Stimulated activated effector memory CD8-positive, alpha-beta T cell treated with anti-CD3 and anti-CD28 coated beads, Interleukin-12 subunit alpha, Interleukin-12 subunit beta, amount 100 ng/mL, for 72 hours (primary cell): ENCODE measurements at regions not wholly inside any gene's neighbourhood (a gene's known extent, or its start where the extent isn't known, plus 50 kb on each side); places are given as distances from the start of the nearest gene placed in this dataset.

Experiments
- ATAC-seq: fragments of 150-1000 bp; cut with Tn5 transposase; 2 replicates; pipeline ENCODE4 v1.10.0; 2021
- DNase-seq, 2 donors: peaks; one replicate each; pipeline ENCODE4 v3.0.0; 2021 to 2022; ENCODE audit warnings: low spot score in 2 of 2
- H3K27ac Mint-ChIP-seq: one replicate; pipeline ENCODE4 v1.8.0; 2022; ENCODE audit warnings: mild to moderate bottlenecking, mixed read lengths
- H3K36me3 Mint-ChIP-seq: one replicate; pipeline ENCODE4 v1.8.0; 2022; ENCODE audit warnings: mild to moderate bottlenecking, mixed read lengths
- H3K4me1 Mint-ChIP-seq: one replicate; pipeline ENCODE4 v1.8.0; 2022; ENCODE audit warnings: mixed read lengths
- H3K4me3 Mint-ChIP-seq: one replicate; pipeline ENCODE4 v1.8.0; 2022; ENCODE audit warnings: mild to moderate bottlenecking, mixed read lengths
- H3K9me3 Mint-ChIP-seq: one replicate; pipeline ENCODE4 v1.8.0; 2022; ENCODE audit warnings: mixed read lengths

DNA sequence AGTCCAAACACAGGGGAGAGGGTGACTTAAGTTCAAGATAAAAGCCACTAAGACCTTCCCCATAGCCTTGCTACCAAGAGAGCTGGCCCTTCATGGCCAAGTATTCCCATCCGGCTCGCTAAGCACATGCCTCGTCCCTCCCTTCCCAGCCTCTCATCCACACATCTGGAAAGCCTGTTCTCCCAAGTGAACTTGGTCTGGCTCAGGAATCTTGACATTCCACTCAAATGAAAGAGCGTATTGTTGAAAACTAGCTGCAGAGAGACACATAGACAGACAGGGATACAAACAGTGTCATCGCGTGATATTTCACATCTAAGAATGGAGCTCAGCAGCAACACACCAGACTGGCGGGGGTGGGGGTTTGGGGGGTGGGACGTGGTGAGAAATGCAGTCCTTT, 182.8 kb upstream of the FOXQ1 start:
- Mint-ChIP-seq H3K4me1 (peaks cover 9% of the 10 kb centered on the region), H3K4me3 (no peak overlapping the region), H3K36me3 (no peaks in the 10 kb centered on the region), H3K9me3 (no peaks in the 10 kb centered on the region), H3K27ac (no peak overlapping the region)
- ATAC-seq (no peak), DNase-seq (no peak)

DNA sequence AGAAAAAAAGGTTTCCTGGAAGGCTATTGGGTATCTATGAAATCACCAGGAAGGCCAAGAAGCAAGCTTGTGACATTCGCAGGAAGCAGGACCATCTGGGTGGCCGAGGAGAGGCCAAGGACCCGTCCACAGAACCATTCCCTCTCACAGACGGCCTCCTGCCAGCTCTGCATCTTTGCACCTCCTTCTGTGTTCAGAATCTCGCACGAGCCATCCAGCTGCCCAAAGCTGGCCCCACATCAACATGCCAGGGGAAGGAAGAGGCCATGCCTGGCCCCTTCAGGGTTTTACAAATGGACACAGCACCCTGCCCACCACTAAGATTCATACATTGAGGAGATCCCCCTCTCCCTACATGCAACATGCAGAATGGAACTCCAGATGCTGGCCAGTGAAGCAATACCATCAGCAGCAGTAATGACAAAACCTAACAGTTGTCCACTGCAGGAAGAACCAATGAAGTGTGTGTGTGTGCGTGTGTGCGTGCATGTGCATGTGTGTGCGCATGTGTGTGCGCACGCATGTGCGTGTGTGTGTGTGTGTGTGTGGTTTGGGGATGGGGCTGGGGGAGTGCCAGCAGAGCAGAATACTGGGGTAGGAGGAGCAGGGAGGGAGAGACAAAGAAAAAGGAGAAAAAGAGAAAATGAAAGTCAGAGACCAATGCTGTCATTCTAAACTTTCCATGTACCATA, 184.2 kb upstream of the FOXQ1 start:
- peaks cover 2% of the 10 kb centered on the region for H3K9me3 Mint-ChIP-seq
- no peak overlapping the region for H3K27ac Mint-ChIP-seq
- H3K4me1 Mint-ChIP-seq: peaks cover 9% of the 10 kb centered on the region
- no peaks in the 10 kb centered on the region for H3K36me3 Mint-ChIP-seq
- no peak for DNase-seq
- ATAC-seq: no peak
- H3K4me3 Mint-ChIP-seq: no peak overlapping the region

DNA sequence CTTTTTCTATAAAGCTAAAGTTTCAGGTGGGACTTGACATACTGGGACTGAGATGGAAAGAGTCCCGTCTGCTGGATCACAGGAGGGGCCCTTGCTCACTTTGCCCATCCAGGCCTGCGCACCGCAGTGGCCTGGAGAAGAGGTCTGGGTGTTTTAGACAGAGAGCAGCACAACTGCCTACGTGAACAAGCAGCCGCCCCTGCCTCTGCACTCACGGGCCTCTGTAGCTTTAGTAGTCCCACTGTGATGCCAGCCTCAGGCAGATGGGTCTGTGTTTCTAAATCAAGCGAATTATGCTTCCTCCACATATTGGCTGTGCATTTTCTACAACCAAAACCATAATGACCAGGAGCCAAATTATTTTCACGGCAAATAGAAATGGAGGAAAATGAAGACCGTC, 184.8 kb upstream of the FOXQ1 start:
- no peak for ATAC-seq

DNA sequence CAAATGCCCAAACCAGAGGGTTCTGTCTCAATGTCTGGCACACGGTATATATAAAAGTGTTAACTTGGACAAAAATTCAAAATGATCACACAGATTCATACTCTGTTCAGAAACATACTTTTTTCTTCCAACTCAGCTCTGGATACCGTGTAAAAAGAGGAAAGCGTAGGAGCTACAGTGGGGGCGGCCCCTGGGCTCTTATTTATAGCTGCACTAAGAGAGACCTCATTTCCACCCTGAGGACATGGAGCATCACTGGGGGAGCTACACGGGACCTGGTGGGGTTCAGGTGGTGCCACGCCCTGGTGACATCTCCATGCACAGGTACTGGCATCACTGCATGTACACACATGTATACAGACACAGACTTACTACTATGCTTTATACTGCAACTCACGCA, 185.9 kb upstream of the FOXQ1 start:
- Mint-ChIP-seq H3K4me3 (no peak overlapping the region), H3K36me3 (no peaks in the 10 kb centered on the region), H3K27ac (no peak overlapping the region), H3K4me1 (peaks cover 9% of the 10 kb centered on the region), H3K9me3 (peaks cover 2% of the 10 kb centered on the region)
- ATAC-seq (no peak), DNase-seq (no peak)

More for the DNA sequence above, 184.8 kb upstream of the FOXQ1 start:
- peaks cover 9% of the 10 kb centered on the region for H3K4me1 Mint-ChIP-seq
- DNase-seq: no peak
- no peak overlapping the region for H3K4me3 Mint-ChIP-seq
- peaks cover 2% of the 10 kb centered on the region for H3K9me3 Mint-ChIP-seq
- H3K36me3 Mint-ChIP-seq: no peaks in the 10 kb centered on the region
- H3K27ac Mint-ChIP-seq: no peak overlapping the region

DNA sequence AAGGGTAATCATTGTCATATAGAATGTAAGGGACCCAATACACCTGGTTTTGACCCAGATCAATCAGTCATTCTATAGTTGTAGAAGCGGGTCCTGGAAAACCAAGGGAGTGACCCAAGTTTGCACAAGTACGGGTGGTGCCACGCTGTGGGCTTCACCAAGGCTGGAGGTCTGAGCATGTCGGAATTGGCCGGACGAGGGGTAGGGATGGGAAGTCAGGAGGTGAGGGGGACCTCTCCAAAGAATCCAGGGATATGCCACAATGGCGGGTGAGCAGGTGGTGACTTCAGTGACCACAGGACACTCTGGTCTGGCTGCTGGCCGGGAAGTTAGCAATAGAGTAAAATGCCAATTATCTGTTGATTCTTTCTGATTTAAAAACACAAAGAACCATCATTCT, 186.6 kb upstream of the FOXQ1 start:
- no peak for DNase-seq
- H3K36me3 Mint-ChIP-seq: no peaks in the 10 kb centered on the region
- no peak overlapping the region for H3K4me3 Mint-ChIP-seq
- peaks cover 2% of the 10 kb centered on the region for H3K9me3 Mint-ChIP-seq
- no peak overlapping the region for H3K27ac Mint-ChIP-seq
- peaks cover 9% of the 10 kb centered on the region for H3K4me1 Mint-ChIP-seq
- no peak for ATAC-seq

DNA sequence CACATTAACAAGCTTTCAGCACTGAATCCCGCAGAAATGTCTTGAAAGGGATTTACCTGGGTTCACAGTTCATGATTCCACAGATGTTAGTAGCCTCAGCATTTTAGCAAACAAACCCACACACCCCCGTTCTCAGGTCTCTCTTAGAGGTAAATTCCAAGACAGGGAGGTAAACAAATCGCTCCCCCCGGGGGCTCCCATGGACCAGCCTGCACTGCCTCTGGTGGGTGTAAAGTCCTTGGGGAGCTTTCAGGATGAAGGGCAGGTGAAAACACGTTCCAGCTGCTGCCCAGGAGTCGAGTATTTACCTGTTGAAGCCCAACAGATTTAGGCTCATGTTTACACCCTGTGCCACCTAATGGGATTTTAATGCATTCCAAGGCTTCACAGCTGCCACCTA, 187.0 kb upstream of the FOXQ1 start:
- peaks cover 9% of the 10 kb centered on the region for H3K4me1 Mint-ChIP-seq
- H3K4me3 Mint-ChIP-seq: no peak overlapping the region
- DNase-seq (no peak), ATAC-seq (no peak)
- no peak overlapping the region for H3K27ac Mint-ChIP-seq
- H3K9me3 Mint-ChIP-seq: peaks cover 2% of the 10 kb centered on the region
- no peaks in the 10 kb centered on the region for H3K36me3 Mint-ChIP-seq

DNA sequence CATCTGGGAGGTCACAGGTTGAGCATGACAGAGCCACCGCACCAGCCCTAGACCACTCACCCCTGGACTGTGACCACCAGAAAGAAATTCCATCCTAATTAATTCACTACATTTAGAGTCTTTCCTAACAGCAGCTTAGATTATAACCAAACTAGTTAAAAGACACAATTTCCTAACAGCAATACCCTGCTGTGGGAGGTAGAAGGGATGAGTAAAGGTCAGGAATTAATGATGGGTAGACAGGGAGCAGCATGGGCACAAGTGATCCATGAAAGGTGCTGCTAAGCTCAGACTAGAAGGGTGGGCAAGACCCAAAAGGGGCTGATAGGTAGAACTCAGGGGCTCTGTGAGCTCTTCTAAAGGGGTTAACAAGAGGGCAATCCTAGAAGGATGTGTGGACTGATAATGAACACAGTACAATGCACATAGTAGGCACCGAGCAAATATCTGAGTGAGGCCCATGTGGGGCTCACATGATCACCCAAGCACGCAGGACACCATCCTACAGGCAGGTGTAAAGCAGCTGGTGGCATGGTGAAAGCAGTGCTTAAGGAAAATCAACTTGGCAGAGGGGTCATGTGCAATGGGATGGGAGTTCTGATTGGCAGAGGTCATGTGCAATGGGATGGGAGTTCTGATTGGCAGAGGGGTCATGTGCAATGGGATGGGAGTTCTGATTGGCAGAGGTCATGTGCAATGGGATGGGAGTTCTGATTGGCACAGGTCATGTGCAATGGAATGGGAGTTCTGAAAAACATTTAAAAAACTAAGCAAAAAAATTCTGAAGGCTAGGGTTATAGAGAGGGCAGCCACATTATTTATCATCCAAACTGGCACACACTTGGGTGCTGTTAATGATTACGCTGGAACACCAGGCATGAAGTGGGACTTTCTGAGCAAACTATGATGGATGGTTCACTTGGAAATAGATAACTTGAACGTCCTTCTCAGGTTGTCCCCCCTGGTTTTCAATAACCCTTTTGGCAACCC, 188.2 kb upstream of the FOXQ1 start:
- Mint-ChIP-seq H3K4me3 (no peak overlapping the region), H3K36me3 (no peaks in the 10 kb centered on the region), H3K4me1 (peaks cover 9% of the 10 kb centered on the region), H3K9me3 (peaks cover 2% of the 10 kb centered on the region), H3K27ac (no peak overlapping the region)
- no peak for ATAC-seq
- DNase-seq: no peak

DNA sequence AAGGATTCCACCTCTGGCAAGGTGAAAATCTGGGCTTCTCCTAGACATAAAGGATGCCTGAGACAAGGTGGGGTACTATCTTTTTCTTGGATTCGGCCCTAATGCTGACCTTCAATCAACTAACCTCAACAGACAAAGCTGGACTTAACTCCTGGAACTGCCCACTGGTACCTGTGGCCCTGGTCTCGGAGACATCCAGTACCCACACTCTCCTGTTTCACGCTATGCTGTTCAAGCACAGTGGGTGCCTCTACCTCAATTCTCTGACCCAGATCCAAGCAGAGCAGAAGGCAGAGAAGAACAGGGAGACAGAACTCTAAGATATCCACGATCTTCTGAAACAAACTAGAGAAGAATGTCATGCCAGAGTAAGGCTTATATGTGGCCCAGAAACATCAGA, 189.8 kb upstream of the FOXQ1 start:
- Mint-ChIP-seq H3K27ac (no peak overlapping the region), H3K4me1 (no peaks in the 10 kb centered on the region), H3K4me3 (no peak overlapping the region), H3K36me3 (no peaks in the 10 kb centered on the region), H3K9me3 (peaks cover 2% of the 10 kb centered on the region)
- ATAC-seq (no peak), DNase-seq (no peak)

DNA sequence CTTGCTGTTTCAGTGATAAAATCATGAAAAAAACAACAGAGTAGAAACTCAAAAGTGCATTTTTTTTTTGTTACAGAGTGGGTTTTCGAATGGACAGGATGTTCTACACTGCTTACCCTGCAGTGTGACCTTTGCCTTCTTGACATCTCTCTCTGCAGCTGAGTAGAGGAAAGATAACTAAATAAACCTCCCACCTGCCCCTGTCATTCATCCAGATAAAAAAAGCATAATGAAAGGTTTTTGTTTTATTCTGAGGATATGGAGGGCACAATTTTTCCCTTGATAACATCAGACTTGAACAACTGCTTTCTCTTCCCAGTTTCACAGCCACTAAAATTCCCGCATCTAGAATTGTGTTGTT, 193.6 kb upstream of the FOXQ1 start:
- no peaks in the 10 kb centered on the region for H3K9me3 Mint-ChIP-seq

DNA sequence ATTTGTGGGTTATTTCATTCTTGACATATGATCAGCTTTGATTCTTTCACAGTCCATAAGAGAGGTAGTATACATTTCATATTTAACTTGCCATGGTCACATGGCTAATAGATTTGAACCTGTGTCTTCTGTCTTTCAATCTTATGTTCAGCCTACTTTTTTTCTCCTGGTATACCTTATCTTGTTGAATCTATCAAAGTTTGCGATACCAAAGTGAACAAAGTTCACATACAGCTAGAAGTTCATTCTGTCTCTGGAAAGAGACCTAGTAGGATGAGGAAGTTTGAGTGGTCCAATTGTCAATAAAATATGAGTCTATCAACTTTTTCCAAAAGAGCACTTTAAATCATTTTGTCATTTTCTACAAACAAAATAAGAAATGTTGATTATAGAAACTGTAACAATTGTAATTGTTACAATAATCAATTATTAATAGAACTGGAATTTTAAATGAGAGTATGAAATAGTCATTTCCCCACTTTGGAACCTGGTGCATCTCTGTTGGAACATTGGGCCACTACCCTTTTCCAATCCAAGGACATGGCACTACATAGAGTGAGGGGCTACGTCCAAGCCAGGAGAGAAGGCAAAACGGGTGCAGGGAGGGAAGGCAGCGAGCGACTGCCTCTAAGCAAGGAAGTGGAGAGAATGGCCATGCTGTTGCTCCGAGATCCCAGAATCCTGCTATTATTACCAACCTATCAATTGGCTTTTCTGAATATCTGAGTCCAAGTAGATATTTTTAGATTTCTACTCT, 194.2 kb upstream of the FOXQ1 start:
- no peaks in the 10 kb centered on the region for H3K4me1 Mint-ChIP-seq
- H3K9me3 Mint-ChIP-seq: no peaks in the 10 kb centered on the region
- no peak overlapping the region for H3K4me3 Mint-ChIP-seq
- no peak overlapping the region for H3K27ac Mint-ChIP-seq
- H3K36me3 Mint-ChIP-seq: no peaks in the 10 kb centered on the region
- ATAC-seq: no peak
- no peak for DNase-seq

More for the DNA sequence above, 193.6 kb upstream of the FOXQ1 start:
- H3K27ac Mint-ChIP-seq: no peak overlapping the region
- DNase-seq: no peak
- no peak for ATAC-seq
- no peaks in the 10 kb centered on the region for H3K36me3 Mint-ChIP-seq
- no peak overlapping the region for H3K4me3 Mint-ChIP-seq
- no peaks in the 10 kb centered on the region for H3K4me1 Mint-ChIP-seq

DNA sequence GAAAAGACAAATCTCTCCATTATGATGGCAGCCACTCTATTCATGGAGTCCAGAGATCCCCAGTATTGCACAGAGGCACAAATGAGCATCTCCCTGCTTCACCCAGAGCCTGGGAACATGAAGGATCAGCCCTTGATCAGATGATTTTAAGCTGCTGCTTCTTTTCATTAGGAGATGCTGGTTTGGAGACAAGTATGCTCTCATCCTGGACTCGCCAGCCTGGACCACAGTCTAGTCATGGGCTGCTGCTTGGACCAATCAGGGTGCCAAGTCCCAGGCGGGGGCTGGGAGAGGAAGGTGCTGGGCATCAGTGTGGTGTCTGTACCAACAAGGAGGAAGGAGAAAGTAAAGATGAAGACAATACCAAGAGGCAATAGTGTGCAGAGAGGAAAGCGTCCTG, 195.7 kb upstream of the FOXQ1 start:
- no peaks in the 10 kb centered on the region for H3K36me3 Mint-ChIP-seq
- DNase-seq (no peak), ATAC-seq (no peak)
- no peaks in the 10 kb centered on the region for H3K9me3 Mint-ChIP-seq
- no peak overlapping the region for H3K4me3 Mint-ChIP-seq
- H3K4me1 Mint-ChIP-seq: no peaks in the 10 kb centered on the region
- H3K27ac Mint-ChIP-seq: no peak overlapping the region

DNA sequence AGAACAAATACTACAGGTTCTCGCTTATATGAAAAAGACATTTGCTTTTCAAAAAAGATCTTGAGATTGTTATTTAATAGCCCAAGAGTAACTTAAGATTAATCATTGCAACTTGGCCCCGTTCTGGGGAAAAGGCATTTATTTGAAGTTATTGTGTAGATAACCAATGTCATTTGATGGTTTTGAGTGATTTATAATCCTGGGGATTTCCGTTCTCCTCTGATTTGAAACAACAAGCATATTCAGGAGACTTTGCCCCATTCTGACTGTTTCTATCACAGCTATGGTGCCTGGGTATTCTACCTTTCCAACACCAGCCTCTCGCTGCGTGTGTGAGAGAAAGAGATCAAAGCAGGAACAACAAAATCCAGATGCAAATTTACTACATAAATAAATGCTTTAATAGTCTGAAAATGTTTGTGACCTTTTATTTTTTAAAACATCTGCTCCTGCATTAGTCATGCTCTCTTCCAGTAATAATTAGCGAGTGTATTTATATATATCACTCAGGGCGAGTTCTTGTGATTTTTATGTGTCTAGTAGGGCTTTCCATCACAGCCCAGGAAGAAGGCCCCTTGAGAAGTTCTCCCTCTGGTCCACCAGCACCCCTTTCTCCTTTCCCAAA, 197.9 kb upstream of the FOXQ1 start:
- no peaks in the 10 kb centered on the region for H3K9me3 Mint-ChIP-seq
- H3K27ac Mint-ChIP-seq: no peak overlapping the region
- H3K4me3 Mint-ChIP-seq: no peak overlapping the region
- no peak for DNase-seq
- ATAC-seq: no peak
- H3K36me3 Mint-ChIP-seq: no peaks in the 10 kb centered on the region
- H3K4me1 Mint-ChIP-seq: no peaks in the 10 kb centered on the region

DNA sequence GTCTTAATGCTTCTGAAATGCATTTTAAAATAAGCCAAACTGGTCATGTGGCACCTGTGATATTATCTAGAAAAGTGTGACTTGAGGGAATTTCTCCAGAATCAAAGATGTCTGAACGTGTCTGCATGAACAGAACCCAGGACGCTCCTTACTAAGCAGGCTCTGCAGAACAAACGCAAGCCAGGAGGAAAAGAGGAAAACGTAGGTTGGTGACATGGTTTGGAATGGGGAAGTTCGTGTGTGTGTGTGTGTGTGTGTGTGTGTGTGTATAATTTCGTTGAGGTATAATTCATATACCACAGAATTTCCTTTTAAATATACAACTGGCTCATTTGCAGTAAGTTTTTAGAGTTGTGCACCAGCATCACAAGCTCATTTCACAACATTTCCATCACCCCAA, 200.5 kb upstream of the FOXQ1 start:
- H3K36me3 Mint-ChIP-seq: no peaks in the 10 kb centered on the region
- no peak overlapping the region for H3K27ac Mint-ChIP-seq
- H3K4me3 Mint-ChIP-seq: no peak overlapping the region
- DNase-seq (no peak), ATAC-seq (no peak)
- H3K4me1 Mint-ChIP-seq: no peaks in the 10 kb centered on the region
- H3K9me3 Mint-ChIP-seq: peaks cover 3% of the 10 kb centered on the region

DNA sequence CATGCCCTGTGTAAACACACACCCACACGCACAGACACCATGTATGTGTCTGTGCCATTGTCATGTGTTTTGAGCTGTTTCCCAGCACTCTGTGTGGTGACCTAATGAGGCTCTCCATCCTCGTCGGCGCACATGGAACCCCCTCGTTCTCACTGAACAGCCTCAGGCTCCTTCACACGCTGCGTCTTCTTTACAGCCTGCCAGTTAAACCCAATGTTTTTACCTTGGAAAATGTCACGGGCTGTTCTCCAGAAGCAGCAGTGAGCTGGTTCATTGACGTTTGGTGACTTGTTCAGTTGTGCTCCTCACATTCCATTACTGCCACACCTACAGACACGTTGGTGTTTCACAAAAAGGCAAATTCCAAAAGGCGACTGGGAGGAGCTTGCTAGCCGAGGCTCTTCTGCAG, 201.0 kb upstream of the FOXQ1 start:
- ATAC-seq (no peak), DNase-seq (no peak)
- Mint-ChIP-seq H3K4me3 (no peak overlapping the region), H3K9me3 (peaks cover 3% of the 10 kb centered on the region), H3K27ac (no peak overlapping the region), H3K4me1 (no peaks in the 10 kb centered on the region), H3K36me3 (no peaks in the 10 kb centered on the region)

DNA sequence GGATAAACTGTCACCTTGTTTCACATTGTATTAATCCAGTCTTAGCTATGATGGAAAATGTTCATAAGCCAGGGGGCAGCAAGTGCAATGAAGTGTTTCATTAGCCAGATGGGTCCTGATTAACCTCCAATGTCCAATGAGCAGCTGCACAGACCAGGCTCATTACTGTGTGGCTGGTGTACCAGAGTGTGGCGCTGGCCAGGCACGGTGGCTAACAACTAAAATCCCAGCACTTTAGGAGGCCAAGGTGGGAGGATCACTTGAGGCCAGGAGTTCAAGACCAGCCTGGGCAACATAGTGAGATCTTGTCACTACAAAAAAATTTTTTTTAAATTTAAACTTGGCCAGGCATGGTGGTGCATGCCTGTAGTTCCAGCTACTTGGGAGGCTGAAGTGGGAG, 201.7 kb upstream of the FOXQ1 start:
- no peaks in the 10 kb centered on the region for H3K4me1 Mint-ChIP-seq
- H3K36me3 Mint-ChIP-seq: no peaks in the 10 kb centered on the region
- no peak overlapping the region for H3K4me3 Mint-ChIP-seq
- DNase-seq: no peak
- no peak for ATAC-seq
- H3K9me3 Mint-ChIP-seq: peaks cover 3% of the 10 kb centered on the region
- no peak overlapping the region for H3K27ac Mint-ChIP-seq
